GM18505 (cell line): ENCODE measurements at regions not wholly inside any gene's neighbourhood (a gene's known extent, or its start where the extent isn't known, plus 50 kb on each side); places are given as distances from the start of the nearest gene placed in this dataset.

Experiments
- ATAC-seq: cut with Tn5 transposase; IDR thresholded peaks from one replicate; pipeline ENCODE4 v1.9.1; 2021; ENCODE audit not compliant: unreplicated experiment
- POLR2A ChIP-seq: IDR thresholded peaks from 4 replicates; pipeline ENCODE4 v1.6.1; 2011; ENCODE audit warnings: borderline replicate concordance; ENCODE audit not compliant: insufficient read depth, insufficient read length; ENCODE audit errors: extremely low read depth

DNA sequence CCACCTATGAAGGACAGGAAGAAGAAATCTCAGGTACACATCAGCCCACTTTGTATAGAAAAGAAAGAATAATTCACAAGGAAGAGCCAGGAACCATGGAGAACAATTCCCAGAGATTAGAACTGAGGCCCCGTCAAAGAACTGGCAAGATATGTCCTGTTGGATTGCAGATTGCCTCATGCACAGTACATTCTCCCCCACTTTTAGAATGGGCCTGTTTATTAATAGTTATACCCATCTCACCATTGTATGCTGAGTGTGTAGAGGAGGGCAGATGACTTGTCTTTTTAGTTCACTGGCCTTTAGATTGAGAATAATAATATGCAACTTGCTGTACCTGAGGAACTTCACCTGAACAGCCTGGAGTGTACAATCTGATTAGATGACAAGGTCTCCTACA, 315.6 kb upstream of the HAND2 start:
- TF ChIP-seq POLR2A: no peak
- ATAC-seq: no peak

DNA sequence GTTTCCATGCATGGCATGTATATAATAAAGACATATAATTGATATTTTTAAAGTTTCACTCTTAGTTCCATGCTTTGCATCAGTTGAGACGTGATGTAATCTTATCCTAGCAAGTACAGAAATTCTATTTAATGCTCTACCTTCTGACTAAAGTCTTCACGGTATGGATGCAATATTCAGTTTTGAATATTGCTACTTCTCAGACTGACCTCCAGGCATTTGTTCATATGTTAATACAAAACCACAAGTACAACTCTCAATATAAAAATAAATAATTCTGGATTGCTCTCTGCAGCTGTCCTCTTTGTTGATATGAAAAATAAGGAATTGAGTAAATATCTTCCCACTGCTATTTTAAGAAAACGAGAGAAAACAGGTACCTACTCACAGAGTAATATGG, 309.8 kb upstream of the HAND2 start:
- no peak for TF ChIP-seq POLR2A
- ATAC-seq: no peak

- TF ChIP-seq POLR2A: no peak
- ATAC-seq: no peak
These were observed 307.5 kb upstream of the HAND2 start for GRCh38 chr4:173837517-173837916.

- ATAC-seq: no peak
- no peak for TF ChIP-seq POLR2A
These were observed 305.9 kb upstream of the HAND2 start for GRCh38 chr4:173835903-173836302.

- no peak for TF ChIP-seq POLR2A
- ATAC-seq: no peak
These were observed 304.1 kb upstream of the HAND2 start for GRCh38 chr4:173834151-173834550.

DNA sequence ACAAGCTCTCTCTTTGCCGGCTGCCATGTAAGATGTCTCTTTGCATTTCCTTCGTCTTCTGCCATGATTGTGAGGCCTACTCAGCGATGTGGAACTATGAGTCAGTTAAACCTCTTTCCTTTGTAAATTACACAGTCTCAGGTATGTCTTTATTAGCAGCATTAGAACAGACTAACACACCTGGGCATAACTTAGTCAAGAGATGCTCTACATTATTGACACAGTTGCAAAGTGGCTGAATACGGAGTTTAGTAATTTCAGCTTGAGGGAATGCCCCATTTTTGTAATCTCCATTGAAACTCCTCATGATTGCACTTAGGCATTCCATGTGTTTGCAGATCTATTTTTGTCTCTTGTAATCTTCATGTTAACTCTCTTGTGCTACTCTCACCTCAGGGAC, 299.5 kb upstream of the HAND2 start:
- ATAC-seq: no peak
- no peak for TF ChIP-seq POLR2A

- TF ChIP-seq POLR2A: no peak
- ATAC-seq: no peak
These were observed 297.7 kb upstream of the HAND2 start for GRCh38 chr4:173827707-173828106.

- no peak for ATAC-seq
- TF ChIP-seq POLR2A: no peak
These were observed 291.8 kb upstream of the HAND2 start for GRCh38 chr4:173821876-173822275.

GRCh38 chr4:173821036-173821435, 291.0 kb upstream of the HAND2 start:
- no peak for ATAC-seq
- no peak for TF ChIP-seq POLR2A

- no peak for TF ChIP-seq POLR2A
- no peak for ATAC-seq
These were observed 277.3 kb upstream of the HAND2 start for GRCh38 chr4:173807347-173807746.

GRCh38 chr4:173805884-173806283, 275.9 kb upstream of the HAND2 start:
- no peak for TF ChIP-seq POLR2A
- no peak for ATAC-seq

- no peak for TF ChIP-seq POLR2A
- no peak for ATAC-seq
These were observed 272.6 kb upstream of the HAND2 start for GRCh38 chr4:173802662-173803022.

GRCh38 chr4:173801876-173802661, 272.0 kb upstream of the HAND2 start:
- no peak for ATAC-seq
- TF ChIP-seq POLR2A: no peak

- no peak for ATAC-seq
- TF ChIP-seq POLR2A: no peak
These were observed 271.3 kb upstream of the HAND2 start for GRCh38 chr4:173801361-173801760.

- no peak for ATAC-seq
- no peak for TF ChIP-seq POLR2A
These were observed 267.3 kb upstream of the HAND2 start for GRCh38 chr4:173797296-173797695.

- TF ChIP-seq POLR2A: no peak
- no peak for ATAC-seq
These were observed 264.6 kb upstream of the HAND2 start for GRCh38 chr4:173794662-173795061.

DNA sequence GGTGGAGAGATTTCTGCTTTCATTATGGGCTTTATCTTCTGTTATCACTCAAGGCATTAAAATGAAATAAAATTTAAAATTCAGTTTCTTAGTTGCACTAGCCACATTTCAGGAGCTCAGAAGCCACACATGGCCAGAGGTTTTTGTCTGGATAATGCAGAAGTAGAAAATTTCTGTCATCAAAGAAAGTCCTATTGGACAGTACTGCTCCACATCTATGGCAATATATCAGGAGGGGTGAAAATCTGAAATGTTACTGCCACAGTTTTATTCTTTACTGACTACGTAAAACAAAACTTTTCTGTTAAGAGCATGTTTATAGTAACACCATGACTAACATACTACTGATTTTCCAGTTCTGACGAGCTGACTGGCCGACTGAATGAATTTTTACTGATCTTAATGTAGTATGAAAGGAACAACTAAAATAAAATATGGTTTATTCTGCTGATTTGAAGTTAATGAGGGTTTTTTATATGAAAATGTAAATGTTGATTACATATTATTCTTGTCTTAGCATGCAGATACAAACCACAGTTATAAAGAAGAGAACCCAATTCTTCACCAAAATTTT, 264.0 kb upstream of the HAND2 start:
- no peak for ATAC-seq
- TF ChIP-seq POLR2A: no peak
